ENCODE measurements at regions not wholly inside any gene's neighbourhood (a gene's known extent, or its start where the extent isn't known, plus 50 kb on each side); places are given as distances from the start of the nearest gene placed in this dataset.

GRCh38 chr17:36727577-36727976 lies 126.2 kb downstream of the MRM1 start:
- no peak overlapping the region for H3K4me3 ChIP-seq (ENCODE audit: low read depth, low read length)
- TF ChIP-seq CTCF (IDR thresholded peaks at IDR 0.05; ENCODE audit: low read depth, low read length): no peak

- no peak for TF ChIP-seq CTCF (IDR thresholded peaks at IDR 0.05; ENCODE audit: low read depth, low read length)
- H3K4me3 ChIP-seq (ENCODE audit: low read depth, low read length): no peak overlapping the region
Measured at GRCh38 chr17:36728030-36728991, 126.9 kb downstream of the MRM1 start.

- no peak for TF ChIP-seq CTCF (IDR thresholded peaks at IDR 0.05; ENCODE audit: low read depth, low read length)
- H3K4me3 ChIP-seq (ENCODE audit: low read depth, low read length): no peak overlapping the region
Measured at GRCh38 chr17:36730095-36730808, 128.9 kb downstream of the MRM1 start.

- no peak overlapping the region for H3K4me3 ChIP-seq (ENCODE audit: low read depth, low read length)
- no peak for TF ChIP-seq CTCF (IDR thresholded peaks at IDR 0.05; ENCODE audit: low read depth, low read length)
Measured at GRCh38 chr17:36730857-36731490, 129.6 kb downstream of the MRM1 start.

GRCh38 chr17:36731811-36732210 lies 130.4 kb downstream of the MRM1 start:
- no peak overlapping the region for H3K4me3 ChIP-seq (ENCODE audit: low read depth, low read length)
- no peak for TF ChIP-seq CTCF (IDR thresholded peaks at IDR 0.05; ENCODE audit: low read depth, low read length)

- no peak for TF ChIP-seq CTCF (IDR thresholded peaks at IDR 0.05; ENCODE audit: low read depth, low read length)
- no peak overlapping the region for H3K4me3 ChIP-seq (ENCODE audit: low read depth, low read length)
Measured at GRCh38 chr17:36732351-36732750, 131.0 kb downstream of the MRM1 start.
